ENCODE measurements at regions not wholly inside any gene's neighbourhood (a gene's known extent, or its start where the extent isn't known, plus 50 kb on each side); places are given as distances from the start of the nearest gene placed in this dataset.

- H3K4me1 ChIP-seq (ENCODE audit: control insufficient read depth in 1 of 2, low read depth in 2 of 2): peaks cover 42 to 76% of the 10 kb centered on the region in 2 donors
- peak; percentile 91 for DNase-seq (ENCODE audit: low spot score)
- peak; percentile 78 for ATAC-seq (ENCODE audit: insufficient number of reproducible peaks, low FRiP score, low read depth)
- peak overlapping the region; percentile 25 for H3K4me3 ChIP-seq
- no peak for TF ChIP-seq CTCF (IDR thresholded peaks at IDR 0.05)
- H3K9me3 ChIP-seq: no peaks in the 10 kb centered on the region
- no peaks in the 10 kb centered on the region for H3K36me3 ChIP-seq
- H3K27ac ChIP-seq: peak overlapping the region; percentile 93 to 99
- no peaks in the 10 kb centered on the region for H3K27me3 ChIP-seq (replicated peaks; ENCODE audit: insufficient read depth)
Measured at GRCh38 chr1:234980645-234981396, 147.8 kb downstream of the TOMM20 start.

GRCh38 chr1:234980291-234980644 is 148.4 kb downstream of the TOMM20 start:
- ATAC-seq (ENCODE audit: insufficient number of reproducible peaks, low FRiP score, low read depth) (peak; percentile 9), DNase-seq (ENCODE audit: low spot score) (no peak)
- no peaks in the 10 kb centered on the region for H3K27me3 ChIP-seq (replicated peaks; ENCODE audit: insufficient read depth)
- H3K36me3 ChIP-seq: no peaks in the 10 kb centered on the region
- TF ChIP-seq CTCF (IDR thresholded peaks at IDR 0.05): no peak
- peak overlapping the region; percentile 93 to 99 for H3K27ac ChIP-seq
- H3K4me3 ChIP-seq: peak overlapping the region; percentile 25
- H3K4me1 ChIP-seq (ENCODE audit: control insufficient read depth in 1 of 2, low read depth in 2 of 2): peaks cover 38 to 71% of the 10 kb centered on the region in 2 donors
- H3K9me3 ChIP-seq: no peaks in the 10 kb centered on the region

- DNase-seq (ENCODE audit: low spot score) (no peak), ATAC-seq (ENCODE audit: insufficient number of reproducible peaks, low FRiP score, low read depth) (no peak)
- Histone ChIP-seq H3K27me3 (replicated peaks; ENCODE audit: insufficient read depth) (no peaks in the 10 kb centered on the region), H3K36me3 (no peaks in the 10 kb centered on the region), H3K27ac (peak overlapping the region; percentile 93 to 99), H3K4me3 (peak overlapping the region; percentile 25), H3K9me3 (no peaks in the 10 kb centered on the region), H3K4me1 (ENCODE audit: control insufficient read depth in 1 of 2, low read depth in 2 of 2) (peaks cover 32 to 64% of the 10 kb centered on the region in 2 donors)
- no peak for TF ChIP-seq CTCF (IDR thresholded peaks at IDR 0.05)
Measured at GRCh38 chr1:234979296-234980279, 149.0 kb downstream of the TOMM20 start.

- Histone ChIP-seq H3K4me3 (peak overlapping the region; percentile 12), H3K27ac (peak overlapping the region; percentile 93 to 99), H3K9me3 (no peaks in the 10 kb centered on the region), H3K4me1 (ENCODE audit: control insufficient read depth in 1 of 2, low read depth in 2 of 2) (peaks cover 33 to 61% of the 10 kb centered on the region in 2 donors), H3K36me3 (no peaks in the 10 kb centered on the region), H3K27me3 (replicated peaks; ENCODE audit: insufficient read depth) (no peaks in the 10 kb centered on the region)
- DNase-seq (ENCODE audit: low spot score) (no peak), ATAC-seq (ENCODE audit: insufficient number of reproducible peaks, low FRiP score, low read depth) (no peak)
- TF ChIP-seq CTCF (IDR thresholded peaks at IDR 0.05): no peak
Measured at GRCh38 chr1:234978397-234979295, 150.0 kb downstream of the TOMM20 start.

Data from thoracic aorta (tissue), 2 donors.